ENCODE measurements at regions not wholly inside any gene's neighbourhood (a gene's known extent, or its start where the extent isn't known, plus 50 kb on each side); places are given as distances from the start of the nearest gene placed in this dataset.

GRCh38 chr2:67669766-67670165, 272.6 kb downstream of the ETAA1 start:
- TF ChIP-seq CTCF (IDR thresholded peaks at IDR 0.05) (no peak), POLR2AphosphoS5 (IDR thresholded peaks at IDR 0.05) (no peak), EP300 (IDR thresholded peaks at IDR 0.05; ENCODE audit: low read depth) (no peak), POLR2A (IDR thresholded peaks at IDR 0.05) (no peak)

Data from transverse colon (tissue), 4 donors.